ENCODE measurements at regions not wholly inside any gene's neighbourhood (a gene's known extent, or its start where the extent isn't known, plus 50 kb on each side); places are given as distances from the start of the nearest gene placed in this dataset.
"Not testable (repeated sequence)": the region's sequence is repeated elsewhere in the genome, so short reads cannot be mapped to it uniquely, and the experiment has no call there.

DNA sequence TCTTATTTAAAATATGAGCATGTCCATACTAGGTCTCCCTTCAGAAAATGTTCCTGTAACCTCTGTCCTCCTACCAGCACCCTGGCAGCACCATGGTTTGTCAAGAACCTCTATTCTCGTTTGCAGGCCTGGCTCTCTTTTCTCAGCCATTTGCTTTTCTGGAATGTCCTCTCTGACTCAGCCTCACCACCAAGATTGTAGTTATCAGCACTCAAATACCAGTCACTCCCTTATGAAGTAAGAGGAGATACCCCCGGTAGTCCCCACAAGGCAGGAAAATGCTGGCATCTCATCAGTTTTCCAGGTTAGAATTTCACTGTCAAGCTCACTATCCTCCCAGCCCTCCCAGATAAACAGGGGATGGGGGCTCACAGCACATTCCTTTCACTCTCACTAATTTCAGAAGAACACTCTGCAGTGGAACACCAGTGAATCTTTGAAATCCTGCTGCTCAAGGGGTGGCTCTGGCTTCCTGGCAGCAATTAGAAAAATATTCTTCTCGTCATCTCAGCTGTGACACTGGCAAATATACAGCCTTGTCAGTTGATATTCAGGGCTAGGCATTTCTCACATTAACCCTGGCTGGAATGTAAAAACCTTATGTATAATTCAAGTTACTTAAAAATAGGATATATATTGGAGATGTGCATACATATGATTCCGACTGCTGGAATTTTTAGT, 129.2 kb downstream of the TBX18 start:
- H3K4me1 Mint-ChIP-seq (ENCODE audit: low read depth) = no peaks in the 10 kb centered on the region
- no peaks in the 10 kb centered on the region for H3K27me3 Mint-ChIP-seq (ENCODE audit: low read depth)
- H3K9me3 Mint-ChIP-seq = peaks cover 12% of the 10 kb centered on the region
- H3K27ac Mint-ChIP-seq = no peak overlapping the region
- no peaks in the 10 kb centered on the region for H3K36me3 Mint-ChIP-seq (ENCODE audit: low read depth)
- no peak overlapping the region for H3K4me3 Mint-ChIP-seq

DNA sequence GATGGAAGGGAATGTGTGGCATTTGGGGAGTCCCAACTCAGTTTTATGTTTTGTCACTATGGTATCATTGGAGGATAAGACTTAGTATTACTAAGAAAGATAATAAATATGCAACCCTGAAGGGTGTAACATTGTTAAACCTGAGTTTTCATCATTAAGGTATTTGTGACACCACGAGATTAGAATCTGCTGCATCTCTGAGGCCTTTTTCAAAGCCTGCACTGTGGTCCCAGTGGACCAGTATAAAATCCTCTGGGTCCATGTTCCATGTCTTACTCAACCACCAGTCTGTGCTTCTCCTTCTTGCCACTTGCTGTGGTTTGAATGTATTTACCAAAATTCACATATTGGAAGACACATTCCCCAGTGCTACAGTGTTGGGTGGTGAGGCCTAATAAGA, 130.6 kb downstream of the TBX18 start:
- Mint-ChIP-seq H3K9me3 (peaks cover 12% of the 10 kb centered on the region), H3K4me1 (ENCODE audit: low read depth) (no peaks in the 10 kb centered on the region), H3K27ac (no peak overlapping the region), H3K4me3 (no peak overlapping the region), H3K27me3 (ENCODE audit: low read depth) (no peaks in the 10 kb centered on the region), H3K36me3 (ENCODE audit: low read depth) (no peaks in the 10 kb centered on the region)

DNA sequence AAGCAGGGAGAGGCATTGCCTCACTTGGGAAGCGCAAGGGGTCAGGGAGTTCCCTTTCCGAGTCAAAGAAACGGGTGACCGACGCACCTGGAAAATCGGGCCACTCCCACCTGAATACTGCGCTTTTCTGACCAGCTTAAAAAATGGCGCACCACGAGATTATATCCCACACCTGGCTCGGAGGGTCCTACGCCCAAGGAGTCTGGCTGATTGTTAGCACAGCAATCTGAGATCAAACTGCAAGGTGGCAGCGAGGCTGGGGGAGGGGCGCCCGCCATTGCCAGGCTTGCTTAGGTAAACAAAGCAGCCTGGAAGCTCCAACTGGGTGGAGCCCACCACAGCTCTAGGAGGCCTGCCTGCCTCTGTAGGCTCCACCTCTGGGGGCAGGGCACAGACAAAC, 137.9 kb downstream of the TBX18 start:
- peaks cover 12% of the 10 kb centered on the region for H3K9me3 Mint-ChIP-seq
- H3K4me1 Mint-ChIP-seq (ENCODE audit: low read depth); H3K27ac Mint-ChIP-seq; H3K4me3 Mint-ChIP-seq; H3K36me3 Mint-ChIP-seq (ENCODE audit: low read depth); H3K27me3 Mint-ChIP-seq (ENCODE audit: low read depth): not testable (repeated sequence)

DNA sequence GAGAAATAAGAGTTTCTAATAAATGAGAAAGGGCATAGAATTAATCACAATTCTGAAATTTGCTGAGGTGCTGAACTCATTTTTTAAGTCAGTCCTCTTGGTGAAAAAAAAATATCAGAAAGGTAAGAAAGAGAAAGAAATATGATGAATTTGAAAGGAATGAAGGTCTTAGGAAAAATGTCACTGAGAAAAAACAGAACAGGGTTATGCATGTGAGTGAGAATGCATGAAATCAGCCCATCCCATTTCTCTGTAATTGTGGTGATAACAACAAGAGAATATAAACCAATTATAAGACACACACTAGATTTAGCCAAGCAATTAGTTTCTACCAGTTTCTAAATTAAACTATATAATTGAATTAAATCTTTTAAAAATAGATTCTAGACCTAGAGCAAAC, 138.9 kb downstream of the TBX18 start:
- Mint-ChIP-seq H3K9me3 (peaks cover 12% of the 10 kb centered on the region), H3K4me3 (no peak overlapping the region), H3K36me3 (ENCODE audit: low read depth) (no peaks in the 10 kb centered on the region), H3K27ac (no peak overlapping the region), H3K4me1 (ENCODE audit: low read depth) (no peaks in the 10 kb centered on the region), H3K27me3 (ENCODE audit: low read depth) (no peaks in the 10 kb centered on the region)

DNA sequence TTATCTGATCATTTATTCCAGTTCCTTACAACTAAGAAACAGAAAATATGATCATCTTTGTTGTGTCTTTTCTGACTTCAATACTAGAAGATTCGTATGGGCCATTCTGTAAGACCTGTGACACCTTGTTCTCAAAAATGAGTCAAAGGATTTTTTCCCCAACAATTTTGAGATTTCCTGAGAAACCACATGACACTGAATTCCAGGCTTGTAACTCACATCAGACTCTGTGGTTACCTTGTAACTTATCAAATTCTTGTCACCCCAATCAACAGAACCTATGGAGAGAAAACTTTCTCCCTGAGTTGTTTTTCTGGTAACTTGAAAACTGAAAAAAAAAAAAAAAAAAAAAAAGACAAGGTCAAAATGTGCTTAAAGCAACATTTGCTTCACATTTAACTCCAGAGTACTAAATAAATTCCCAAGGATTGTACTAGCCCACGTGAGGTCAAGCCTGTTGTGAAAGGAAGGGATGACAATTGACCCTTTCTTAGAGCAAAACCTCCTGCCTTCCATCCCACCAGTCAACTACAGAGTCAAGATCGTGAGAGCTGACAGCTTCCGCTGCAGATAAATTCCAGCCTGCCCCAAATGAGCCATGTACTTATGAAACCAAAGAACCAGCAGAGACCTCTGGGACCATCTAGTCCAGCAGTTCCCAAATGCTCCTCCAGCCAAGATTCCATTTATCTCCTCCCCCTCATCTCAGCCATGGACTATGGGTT, 140.3 kb downstream of the TBX18 start:
- H3K9me3 Mint-ChIP-seq = peaks cover 12% of the 10 kb centered on the region
- H3K4me1 Mint-ChIP-seq (ENCODE audit: low read depth) = no peaks in the 10 kb centered on the region
- H3K27ac Mint-ChIP-seq = no peak overlapping the region
- no peaks in the 10 kb centered on the region for H3K36me3 Mint-ChIP-seq (ENCODE audit: low read depth)
- H3K27me3 Mint-ChIP-seq (ENCODE audit: low read depth) = no peaks in the 10 kb centered on the region
- no peak overlapping the region for H3K4me3 Mint-ChIP-seq

DNA sequence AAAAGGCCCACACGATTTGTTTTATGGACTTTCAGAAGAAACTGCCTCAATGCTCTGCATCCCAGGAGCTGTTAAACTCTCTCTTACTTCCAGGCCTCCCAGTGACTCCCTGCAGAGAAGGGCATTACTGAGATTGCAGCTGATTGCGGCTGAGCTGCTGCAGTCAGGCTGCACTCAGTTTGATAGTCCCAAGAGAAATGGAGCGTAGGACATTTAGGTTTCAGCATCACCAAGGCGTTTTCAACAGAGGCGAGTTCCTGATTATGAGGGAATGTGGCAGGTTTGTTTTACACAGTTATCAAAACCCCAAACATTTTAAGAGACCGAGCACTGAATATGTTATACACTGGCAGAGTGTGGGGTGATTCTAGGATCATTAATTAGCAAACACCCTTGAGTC, 145.6 kb downstream of the TBX18 start:
- Mint-ChIP-seq H3K9me3 (peaks cover 7% of the 10 kb centered on the region), H3K27me3 (ENCODE audit: low read depth) (no peaks in the 10 kb centered on the region), H3K27ac (no peak overlapping the region), H3K4me3 (no peak overlapping the region), H3K4me1 (ENCODE audit: low read depth) (no peaks in the 10 kb centered on the region), H3K36me3 (ENCODE audit: low read depth) (no peaks in the 10 kb centered on the region)

DNA sequence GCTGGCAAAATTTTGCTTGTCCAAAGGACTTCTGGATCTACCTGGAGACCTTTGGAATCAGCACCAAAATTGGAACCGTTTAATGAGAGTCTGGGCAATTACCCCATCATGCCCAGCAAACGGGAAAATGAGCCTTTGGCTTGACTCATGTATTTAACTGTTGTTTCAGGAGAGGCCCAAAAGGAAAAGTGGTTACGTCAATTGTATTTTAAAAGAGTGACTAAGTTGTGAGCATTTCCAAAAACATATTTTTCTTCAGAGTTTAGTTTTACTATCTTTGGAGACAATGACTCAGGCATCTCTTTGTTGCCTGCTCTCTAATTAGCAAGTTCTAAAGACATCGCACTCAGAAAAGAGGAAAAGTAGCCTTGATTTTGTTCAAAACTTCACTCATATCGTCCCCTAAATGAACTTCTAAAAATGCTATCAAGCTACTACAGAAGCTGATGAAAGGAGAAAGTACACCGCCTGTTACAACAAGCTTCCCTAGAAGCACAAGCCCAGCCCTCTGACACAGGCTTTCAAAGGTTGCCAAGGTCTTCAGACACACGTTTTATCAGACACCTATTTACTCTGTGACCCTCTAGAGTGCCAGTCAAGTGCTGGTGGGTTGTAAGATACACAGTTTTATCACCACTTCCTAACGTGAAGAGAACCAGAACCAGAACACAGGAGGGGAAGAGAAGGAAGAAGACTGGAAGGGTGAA, 146.2 kb downstream of the TBX18 start:
- Mint-ChIP-seq H3K36me3 (ENCODE audit: low read depth) (no peaks in the 10 kb centered on the region), H3K4me3 (no peak overlapping the region), H3K9me3 (peaks cover 7% of the 10 kb centered on the region), H3K27me3 (ENCODE audit: low read depth) (no peaks in the 10 kb centered on the region), H3K27ac (no peak overlapping the region), H3K4me1 (ENCODE audit: low read depth) (no peaks in the 10 kb centered on the region)

DNA sequence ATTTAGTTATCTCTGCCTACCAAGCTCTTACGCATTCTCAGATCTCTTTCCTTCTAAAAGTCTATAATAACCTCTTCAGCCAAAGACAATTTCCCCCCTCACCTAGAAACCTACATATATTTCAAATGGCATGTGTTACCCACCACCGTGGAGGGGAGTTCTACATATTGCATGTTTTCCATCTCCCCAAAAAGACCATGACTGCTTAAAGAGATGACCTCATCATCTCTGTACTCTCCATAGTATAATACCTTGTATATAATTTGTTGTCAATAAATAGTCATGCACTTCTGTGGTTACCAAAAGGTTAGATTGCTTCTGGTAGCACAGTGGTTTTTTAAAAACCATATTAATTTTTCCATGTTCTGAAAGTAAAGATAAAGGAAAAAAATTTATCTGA, 148.4 kb downstream of the TBX18 start:
- Mint-ChIP-seq H3K9me3 (no peaks in the 10 kb centered on the region), H3K27me3 (ENCODE audit: low read depth) (no peaks in the 10 kb centered on the region), H3K36me3 (ENCODE audit: low read depth) (no peaks in the 10 kb centered on the region), H3K27ac (no peak overlapping the region), H3K4me1 (ENCODE audit: low read depth) (no peaks in the 10 kb centered on the region), H3K4me3 (no peak overlapping the region)

DNA sequence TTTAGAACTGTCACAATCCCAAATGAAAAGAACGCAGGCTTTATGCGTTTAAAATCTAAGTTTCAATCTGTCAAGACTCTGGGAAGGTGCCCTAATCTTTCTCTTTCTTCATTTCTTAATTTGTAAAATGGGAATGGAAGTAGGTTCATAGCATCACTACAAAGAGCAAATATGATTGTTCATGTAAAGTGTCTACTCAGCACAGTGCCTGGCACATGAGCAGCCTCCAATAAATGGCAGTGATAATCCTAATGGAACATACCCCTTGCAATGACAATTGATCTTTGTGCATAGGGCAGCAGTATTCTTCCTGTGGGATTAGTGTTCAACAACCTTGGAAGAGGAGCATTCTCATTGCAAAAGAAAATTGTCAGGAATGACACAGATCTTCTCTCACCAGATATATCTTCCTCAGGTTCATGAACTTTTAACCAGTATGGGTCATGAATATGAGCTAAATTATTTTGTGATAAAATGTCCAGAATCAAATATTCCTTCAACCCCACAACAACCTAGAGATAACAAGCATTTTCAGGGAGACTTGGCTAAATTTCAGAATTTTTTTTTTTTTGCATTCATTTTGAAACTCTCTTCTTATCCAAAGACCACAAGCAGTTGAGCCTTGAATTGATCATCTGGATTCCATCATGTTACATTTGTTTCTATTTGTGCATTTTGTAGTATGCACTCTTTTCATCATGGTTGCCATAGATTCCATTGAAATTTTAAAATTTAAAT, 149.1 kb downstream of the TBX18 start:
- H3K27me3 Mint-ChIP-seq (ENCODE audit: low read depth) = no peaks in the 10 kb centered on the region
- H3K9me3 Mint-ChIP-seq = no peaks in the 10 kb centered on the region
- H3K27ac Mint-ChIP-seq = no peak overlapping the region
- no peaks in the 10 kb centered on the region for H3K4me1 Mint-ChIP-seq (ENCODE audit: low read depth)
- H3K36me3 Mint-ChIP-seq (ENCODE audit: low read depth) = no peaks in the 10 kb centered on the region
- no peak overlapping the region for H3K4me3 Mint-ChIP-seq

DNA sequence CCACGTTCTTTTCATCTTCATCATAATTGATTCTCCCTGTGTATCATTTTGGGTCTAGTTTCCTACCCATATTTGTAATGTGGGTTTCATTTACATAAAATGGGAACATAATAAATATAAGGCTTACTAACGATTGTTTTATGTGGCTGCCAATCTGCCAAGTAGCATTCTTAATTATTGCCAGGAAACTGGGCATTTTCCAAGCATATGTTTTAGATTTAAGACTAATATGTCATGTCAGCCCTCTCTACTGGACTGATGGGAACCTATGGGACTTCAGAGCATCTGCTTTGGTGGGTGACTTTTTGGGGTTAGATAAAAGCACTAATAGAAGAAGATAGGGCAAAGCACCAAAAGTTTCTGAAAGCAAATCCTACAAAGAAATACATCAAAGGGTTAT, 157.5 kb downstream of the TBX18 start:
- no peak overlapping the region for H3K27ac Mint-ChIP-seq
- no peaks in the 10 kb centered on the region for H3K27me3 Mint-ChIP-seq (ENCODE audit: low read depth)
- no peaks in the 10 kb centered on the region for H3K36me3 Mint-ChIP-seq (ENCODE audit: low read depth)
- H3K9me3 Mint-ChIP-seq = no peaks in the 10 kb centered on the region
- H3K4me1 Mint-ChIP-seq (ENCODE audit: low read depth) = no peaks in the 10 kb centered on the region
- no peak overlapping the region for H3K4me3 Mint-ChIP-seq

DNA sequence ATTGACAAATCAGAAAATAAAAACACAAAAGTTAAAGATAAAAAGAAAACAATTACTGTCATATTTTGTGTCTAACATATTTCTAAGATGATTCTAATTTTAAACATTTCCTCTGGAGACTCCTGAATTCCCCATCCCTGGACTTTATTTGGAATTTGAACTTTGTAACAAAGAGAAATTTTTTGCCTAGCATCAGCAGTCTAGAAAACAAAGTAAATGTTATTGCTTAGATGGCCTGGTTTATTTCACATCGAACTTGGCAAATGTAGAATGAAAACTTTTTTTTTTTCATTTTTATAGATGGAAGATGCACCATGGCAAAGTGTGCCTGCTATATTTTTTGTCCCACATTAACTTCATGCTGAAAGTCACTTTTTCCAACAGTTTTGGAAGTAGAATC, 159.1 kb downstream of the TBX18 start:
- Mint-ChIP-seq H3K4me1 (ENCODE audit: low read depth) (no peaks in the 10 kb centered on the region), H3K36me3 (ENCODE audit: low read depth) (no peaks in the 10 kb centered on the region), H3K9me3 (no peaks in the 10 kb centered on the region), H3K4me3 (no peak overlapping the region), H3K27ac (no peak overlapping the region), H3K27me3 (ENCODE audit: low read depth) (no peaks in the 10 kb centered on the region)

DNA sequence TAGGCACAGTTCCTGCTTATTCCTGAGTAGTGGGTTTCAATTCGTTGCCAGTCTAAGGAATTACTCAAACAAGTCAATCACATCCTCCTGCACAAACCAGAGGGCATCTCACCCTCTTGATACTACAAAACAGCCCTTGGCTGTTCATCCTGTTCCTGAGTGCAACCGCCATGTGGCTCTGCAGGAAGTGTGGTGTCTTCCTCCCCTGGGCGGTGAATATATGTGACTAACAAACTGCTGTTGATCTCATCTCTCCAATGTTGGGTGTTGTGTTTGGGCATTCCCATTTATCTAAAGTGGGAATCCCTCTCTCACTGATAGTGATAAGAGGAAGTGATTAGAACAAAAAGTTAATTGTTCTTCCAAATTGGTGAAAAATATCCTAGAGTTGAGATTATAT, 163.0 kb downstream of the TBX18 start:
- Mint-ChIP-seq H3K36me3 (ENCODE audit: low read depth) (no peaks in the 10 kb centered on the region), H3K9me3 (no peaks in the 10 kb centered on the region), H3K27ac (no peak overlapping the region), H3K4me3 (no peak overlapping the region), H3K4me1 (ENCODE audit: low read depth) (no peaks in the 10 kb centered on the region), H3K27me3 (ENCODE audit: low read depth) (no peaks in the 10 kb centered on the region)

DNA sequence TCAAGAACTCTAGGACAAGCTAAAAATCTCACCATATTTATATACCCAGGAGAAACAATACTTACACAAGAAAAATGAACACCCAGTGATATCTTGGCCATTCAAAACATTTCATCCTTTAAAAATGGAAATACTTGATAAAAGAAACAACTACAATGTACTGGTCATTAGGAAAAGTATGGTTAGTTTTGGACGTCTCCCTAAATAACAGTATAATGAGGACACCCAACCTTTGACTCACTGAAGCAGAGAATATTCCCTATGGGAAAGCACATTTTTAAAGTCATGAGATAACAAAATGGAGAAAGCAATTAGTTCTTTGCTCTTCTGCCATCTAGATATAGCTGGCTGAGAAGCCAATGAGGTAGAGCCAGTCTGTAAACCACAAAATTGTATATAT, 164.4 kb downstream of the TBX18 start:
- Mint-ChIP-seq H3K27ac (no peak overlapping the region), H3K9me3 (no peaks in the 10 kb centered on the region), H3K27me3 (ENCODE audit: low read depth) (no peaks in the 10 kb centered on the region), H3K36me3 (ENCODE audit: low read depth) (no peaks in the 10 kb centered on the region), H3K4me3 (no peak overlapping the region), H3K4me1 (ENCODE audit: low read depth) (no peaks in the 10 kb centered on the region)

DNA sequence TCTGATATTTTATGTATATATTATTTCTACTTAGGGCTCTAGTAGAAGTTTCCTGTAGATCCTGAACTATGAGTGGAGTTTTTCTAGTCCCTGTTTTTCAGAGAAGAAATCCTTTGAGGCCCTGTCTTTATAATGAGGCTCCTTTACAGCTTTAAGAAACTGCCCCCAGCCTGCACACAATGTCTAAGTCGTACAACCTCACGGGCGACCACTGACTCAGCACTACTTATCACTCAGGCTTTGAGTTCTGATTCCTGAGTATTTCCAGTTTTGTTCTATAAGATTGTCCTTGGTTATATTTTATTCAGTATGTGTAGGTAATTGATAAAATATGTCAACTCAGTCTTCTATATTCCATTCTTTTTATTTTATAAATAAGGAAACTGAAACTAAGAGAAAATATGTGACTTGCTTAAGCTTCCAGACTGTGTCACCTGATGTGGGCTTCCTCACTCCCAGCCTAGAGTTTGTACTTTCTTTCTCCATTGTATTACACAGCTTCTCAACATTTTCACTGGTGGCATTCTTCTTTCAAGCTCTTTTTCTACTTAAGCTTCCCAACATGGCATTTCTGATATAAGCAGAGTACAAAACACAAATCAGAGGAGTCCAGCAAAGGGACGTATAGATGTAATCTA, 167.0 kb downstream of the TBX18 start:
- no peaks in the 10 kb centered on the region for H3K4me1 Mint-ChIP-seq (ENCODE audit: low read depth)
- H3K27ac Mint-ChIP-seq = no peak overlapping the region
- no peaks in the 10 kb centered on the region for H3K9me3 Mint-ChIP-seq
- no peaks in the 10 kb centered on the region for H3K27me3 Mint-ChIP-seq (ENCODE audit: low read depth)
- no peak overlapping the region for H3K4me3 Mint-ChIP-seq
- no peaks in the 10 kb centered on the region for H3K36me3 Mint-ChIP-seq (ENCODE audit: low read depth)
